H1 (cell line): ENCODE measurements at regions not wholly inside any gene's neighbourhood (a gene's known extent, or its start where the extent isn't known, plus 50 kb on each side); places are given as distances from the start of the nearest gene placed in this dataset.

Experiments
- CTCF ChIA-PET: fragments of 300-600 bp; sonication (Branson Sonifier 250); formaldehyde crosslinking; loops from one replicate; lab custom pipeline; 2021; ENCODE audit not compliant: partially characterized antibody; lab: Charles Lee
- POLR2A ChIA-PET: fragments of 300-600 bp; sonication (Branson Sonifier 250); formaldehyde crosslinking; loops from one replicate; lab custom pipeline; 2021; ENCODE audit warnings: inconsistent platforms; ENCODE audit not compliant: partially characterized antibody; lab: Charles Lee
- DNase-seq, 2 experiments: peaks; one replicate each; pipeline versions ENCODE4 v3.0.0 to v3.0.0-alpha.2; 2010 to 2022; ENCODE audit warnings: low spot score in 2 of 2, low read depth in 1 of 2, mixed read lengths in 1 of 2
- FAIRE-seq: peaks from 2 replicates; lab custom pipeline; 2011; peaks lifted over from hg19 to GRCh38; lab: Jason Lieb, UNC
- H2AFZ ChIP-seq: 2 replicates; pipeline ENCODE4 v1.8.1; 2012; ENCODE audit warnings: low read length, inconsistent platforms
- H2AK5ac ChIP-seq: 2 replicates; pipeline ENCODE4 v1.6.1; 2013; ENCODE audit warnings: low read depth, low read length
- H2BK120ac ChIP-seq: replicated peaks from 2 replicates; pipeline ENCODE3; 2013; ENCODE audit warnings: low read depth, low read length, inconsistent platforms
- H2BK12ac ChIP-seq: 2 replicates; pipeline ENCODE4 v1.6.1; 2013; ENCODE audit warnings: low read depth, low read length
- H2BK15ac ChIP-seq: 2 replicates; pipeline ENCODE4 v1.6.1; 2013; ENCODE audit warnings: low read length
- H2BK20ac ChIP-seq: 2 replicates; pipeline ENCODE4 v1.6.1; 2013; ENCODE audit warnings: low read length
- H2BK5ac ChIP-seq: 2 replicates; pipeline ENCODE4 v1.6.1; 2013; ENCODE audit warnings: low read depth, low read length
- H3K14ac ChIP-seq: 2 replicates; pipeline ENCODE4 v1.6.1; 2013; ENCODE audit warnings: inconsistent platforms; ENCODE audit not compliant: insufficient read length
- H3K18ac ChIP-seq: 2 replicates; pipeline ENCODE4 v1.6.1; 2013; ENCODE audit warnings: low read length; ENCODE audit errors: extremely low read depth
- H3K23ac ChIP-seq: 2 replicates; pipeline ENCODE4 v1.6.1; 2013; ENCODE audit warnings: inconsistent platforms; ENCODE audit not compliant: insufficient read length
- H3K23me2 ChIP-seq: 2 replicates; pipeline ENCODE4 v1.6.1; 2013; ENCODE audit warnings: low read depth, low read length
- H3K27ac ChIP-seq: 2 replicates; pipeline ENCODE4 v1.6.1; 2011; ENCODE audit warnings: low read depth, low read length, inconsistent platforms
- H3K27me3 ChIP-seq, 4 experiments: replicated peaks in 1 of 4; 1 replicate in 1 of 4; 2 replicates in 3 of 4; pipeline versions ENCODE4 v1.6.1 to v1.8.1; 2011 to 2013; ENCODE audit warnings: low read length in 3 of 4, mild to moderate bottlenecking in 3 of 4, inconsistent platforms in 2 of 4, mixed read lengths in 2 of 4, moderate library complexity in 1 of 4; ENCODE audit not compliant: control insufficient read depth in 3 of 4, insufficient read depth in 3 of 4; ENCODE audit errors: extremely low read depth in 1 of 4
- H3K36me3 ChIP-seq, 4 experiments: 2 replicates each; pipeline versions ENCODE4 v1.6.1 to v1.8.1; 2011 to 2013; ENCODE audit warnings: mild to moderate bottlenecking in 4 of 4, low read length in 3 of 4, moderate library complexity in 2 of 4, control low read depth in 1 of 4, inconsistent platforms in 1 of 4; ENCODE audit not compliant: insufficient read depth in 4 of 4, control insufficient read depth in 2 of 4
- H3K4ac ChIP-seq: replicated peaks from 2 replicates; pipeline ENCODE3; 2013; ENCODE audit warnings: low read length, low read depth, mixed read lengths, inconsistent platforms; ENCODE audit not compliant: insufficient read length
- H3K4me1 ChIP-seq, 4 experiments: replicated peaks in 1 of 4; 1 replicate in 1 of 4; 2 replicates in 3 of 4; pipeline versions ENCODE4 v1.6.1 to v1.8.1; 2011 to 2013; ENCODE audit warnings: low read length in 3 of 4, inconsistent platforms in 2 of 4, mixed read lengths in 1 of 4; ENCODE audit not compliant: insufficient read depth in 4 of 4, control insufficient read depth in 3 of 4
- H3K4me2 ChIP-seq, 2 experiments: 2 replicates each; pipeline versions ENCODE4 v1.6.1 to v1.8.1; 2011 to 2013; ENCODE audit warnings: low read depth in 2 of 2, low read length in 2 of 2, control low read depth in 1 of 2, inconsistent platforms in 1 of 2, mild to moderate bottlenecking in 1 of 2; ENCODE audit not compliant: insufficient read depth in 1 of 2
- H3K4me3 ChIP-seq, 4 experiments: fragments of 200-600, 300-600 bp in 1 of 4; sonication (generic), shearing (Covaris generic), sonication (Bioruptor Twin) in 1 of 4; 2 replicates each; pipeline versions ENCODE4 v1.5.1 to v1.8.1; 2011 to 2016; ENCODE audit warnings: low read length in 4 of 4, low read depth in 3 of 4, control low read depth in 2 of 4, inconsistent platforms in 2 of 4, mild to moderate bottlenecking in 2 of 4, mixed read lengths in 1 of 4, moderate library complexity in 1 of 4; ENCODE audit not compliant: insufficient read depth in 2 of 4; ENCODE audit errors: extremely low read depth in 1 of 4
- H3K56ac ChIP-seq: replicated peaks from 2 replicates; pipeline ENCODE3; 2013; ENCODE audit warnings: low read depth, mild to moderate bottlenecking, mixed read lengths, low read length, inconsistent platforms; ENCODE audit not compliant: insufficient read length
- H3K79me1 ChIP-seq: 2 replicates; pipeline ENCODE4 v1.6.1; 2013; ENCODE audit warnings: low read depth, low read length, control low read depth
- H3K79me2 ChIP-seq, 2 experiments: 2 replicates each; pipeline versions ENCODE4 v1.6.1 to v1.8.1; 2012 to 2013; ENCODE audit warnings: low read length in 2 of 2, mild to moderate bottlenecking in 2 of 2, inconsistent platforms in 1 of 2; ENCODE audit not compliant: insufficient read depth in 2 of 2, control insufficient read depth in 1 of 2
- H3K9ac ChIP-seq, 4 experiments: replicated peaks in 1 of 4; 1 replicate in 1 of 4; 2 replicates in 3 of 4; pipeline versions ENCODE4 v1.6.1 to v1.8.1; 2011 to 2013; ENCODE audit warnings: low read depth in 3 of 4, low read length in 3 of 4, control low read depth in 2 of 4, mild to moderate bottlenecking in 2 of 4, moderate library complexity in 2 of 4, inconsistent platforms in 1 of 4; ENCODE audit errors: extremely low read depth in 1 of 4
- H3K9me3 ChIP-seq, 2 experiments: 2 replicates each; pipeline versions ENCODE4 v1.6.1 to v1.8.1; 2012 to 2013; ENCODE audit warnings: mild to moderate bottlenecking in 2 of 2, moderate library complexity in 2 of 2, control low read depth in 1 of 2, inconsistent platforms in 1 of 2, low read depth in 1 of 2, low read length in 1 of 2, mixed read lengths in 1 of 2; ENCODE audit not compliant: insufficient read depth in 2 of 2
- H4K20me1 ChIP-seq, 2 experiments: replicated peaks in 1 of 2; 2 replicates each; pipeline versions ENCODE3 to v1.8.1; 2011 to 2013; ENCODE audit warnings: inconsistent platforms in 2 of 2, low read length in 2 of 2, mild to moderate bottlenecking in 1 of 2; ENCODE audit not compliant: insufficient read depth in 2 of 2, control insufficient read depth in 1 of 2
- H4K5ac ChIP-seq: 2 replicates; pipeline ENCODE4 v1.6.1; 2013; ENCODE audit warnings: low read length, low read depth, mixed read lengths, inconsistent platforms; ENCODE audit not compliant: insufficient read length
- H4K8ac ChIP-seq: 2 replicates; pipeline ENCODE4 v1.8.0; 2013; ENCODE audit warnings: mild to moderate bottlenecking, moderate library complexity, low read length, inconsistent platforms; ENCODE audit not compliant: insufficient read depth; ENCODE audit errors: extremely low read depth
- H4K91ac ChIP-seq: replicated peaks from 2 replicates; pipeline ENCODE3; 2013; ENCODE audit warnings: low read length, mixed read lengths, inconsistent platforms; ENCODE audit not compliant: insufficient read length
- RAD21 ChIP-seq, 2 experiments: IDR thresholded peaks in 1 of 2; conservative IDR thresholded peaks in 1 of 2; 2 replicates each; pipeline ENCODE4 v1.6.1; 2011; ENCODE audit warnings: low read depth in 2 of 2, low read length in 2 of 2, improper control_type of control experiment in 1 of 2, inconsistent platforms in 1 of 2, mild to moderate bottlenecking in 1 of 2, moderate library complexity in 1 of 2
- TCF12 ChIP-seq: IDR thresholded peaks from 2 replicates; pipeline ENCODE4 v1.6.1; 2011; ENCODE audit warnings: low read depth, mild to moderate bottlenecking, low read length
- WGBS, 2 experiments: shearing (Covaris generic) in 1 of 2; methylation state at CpG; one replicate each; pipeline versions ENCODE4 v1.1.6 to v1.1.7; 2013 to 2015; ENCODE audit warnings: low lambda C conversion rate in 2 of 2, mixed read lengths in 2 of 2, inconsistent platforms in 1 of 2, low coverage in 1 of 2, missing lambda C conversion rate in 1 of 2; ENCODE audit not compliant: insufficient replicate concordance in 2 of 2, insufficient coverage in 1 of 2, insufficient read length in 1 of 2; ENCODE audit errors: extremely low coverage in 1 of 2, missing lambda C conversion rate in 1 of 2; 5-methylcytosine and 5-hydroxymethylcytosine counted together
- TF ChIP-seq, protein P1 (sequence below), 3 experiments: IDR thresholded peaks; 1 replicate in 2 of 3; 2 replicates in 1 of 3; pipeline versions ENCODE4 v1.5.1 to v1.6.1; 2011; ENCODE audit warnings: low read length in 3 of 3, mild to moderate bottlenecking in 3 of 3, inconsistent platforms in 2 of 3, low read depth in 1 of 3, moderate library complexity in 1 of 3; ENCODE audit not compliant: insufficient read depth in 1 of 3; ENCODE audit errors: control extremely low read depth in 1 of 3

DNA sequence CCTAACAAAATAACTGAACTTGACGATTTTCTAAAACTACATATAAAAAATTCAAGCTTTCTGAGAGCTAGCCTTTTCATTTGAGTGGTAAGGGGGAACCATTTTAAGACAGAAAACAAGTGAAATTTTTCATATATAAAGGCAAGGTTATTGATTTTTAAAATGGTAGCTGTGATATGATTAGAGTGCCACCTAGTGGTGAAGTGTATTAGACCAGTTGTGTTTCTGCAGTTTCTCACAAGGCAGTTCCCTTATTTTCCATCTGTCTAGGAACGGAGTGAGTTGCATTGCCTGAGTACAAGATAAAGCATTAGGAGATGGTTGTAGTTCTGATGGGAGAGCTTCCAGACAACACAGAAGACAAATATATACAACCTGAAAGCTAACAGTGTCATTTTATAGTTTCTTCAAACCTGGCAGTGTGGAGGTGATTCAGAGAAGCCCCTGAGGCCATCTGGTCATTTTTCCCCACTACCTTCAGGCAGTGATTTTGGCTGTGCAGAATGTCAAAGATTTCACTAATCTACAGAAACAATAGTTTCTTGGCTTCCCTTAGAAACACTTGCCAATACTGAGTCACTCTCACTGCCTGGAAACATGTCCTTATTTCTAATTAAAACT lies 180.8 kb downstream of the C12orf50 start:
- Histone ChIP-seq H3K27me3 (no peaks in the 10 kb centered on the region), H3K4me2 (no peak overlapping the region), H3K36me3 (no peaks in the 10 kb centered on the region), H3K18ac (no peak overlapping the region), H3K4ac (no peak overlapping the region), H2AK5ac (no peak overlapping the region), H4K5ac (no peak overlapping the region), H3K4me3 (no peak overlapping the region), H3K9ac (no peak overlapping the region), H2BK120ac (no peak overlapping the region), H3K9me3 (no peaks in the 10 kb centered on the region), H3K56ac (no peak overlapping the region), H3K23ac (no peak overlapping the region), H3K4me1 (peaks cover 0 to 6% (median 2%) of the 10 kb centered on the region in 4 experiments; a peak in 2 of 7 replicates), H2BK15ac (no peak overlapping the region), H2BK12ac (no peak overlapping the region), H3K27ac (no peak overlapping the region), H2BK20ac (no peak overlapping the region), H4K91ac (no peak overlapping the region), H3K23me2 (no peaks in the 10 kb centered on the region), H2BK5ac (no peak overlapping the region), H4K20me1 (no peaks in the 10 kb centered on the region), H2AFZ (peak overlapping the region; percentile 86; the same call in 1 of the 2 replicates), H4K8ac (no peak overlapping the region), H3K79me2 (no peaks in the 10 kb centered on the region), H3K79me1 (no peaks in the 10 kb centered on the region), H3K14ac (no peak overlapping the region)
- FAIRE-seq (no peak), DNase-seq (no peak)
- TF ChIP-seq RAD21 (IDR thresholded peaks at IDR 0.05 in 1 of 2, conservative IDR thresholded peaks at IDR 0.05 in 1 of 2; ENCODE audit: low read depth in 2 of 2, low read length in 2 of 2) = peak; percentile 84 to 87
- TF ChIP-seq, protein P1, sequence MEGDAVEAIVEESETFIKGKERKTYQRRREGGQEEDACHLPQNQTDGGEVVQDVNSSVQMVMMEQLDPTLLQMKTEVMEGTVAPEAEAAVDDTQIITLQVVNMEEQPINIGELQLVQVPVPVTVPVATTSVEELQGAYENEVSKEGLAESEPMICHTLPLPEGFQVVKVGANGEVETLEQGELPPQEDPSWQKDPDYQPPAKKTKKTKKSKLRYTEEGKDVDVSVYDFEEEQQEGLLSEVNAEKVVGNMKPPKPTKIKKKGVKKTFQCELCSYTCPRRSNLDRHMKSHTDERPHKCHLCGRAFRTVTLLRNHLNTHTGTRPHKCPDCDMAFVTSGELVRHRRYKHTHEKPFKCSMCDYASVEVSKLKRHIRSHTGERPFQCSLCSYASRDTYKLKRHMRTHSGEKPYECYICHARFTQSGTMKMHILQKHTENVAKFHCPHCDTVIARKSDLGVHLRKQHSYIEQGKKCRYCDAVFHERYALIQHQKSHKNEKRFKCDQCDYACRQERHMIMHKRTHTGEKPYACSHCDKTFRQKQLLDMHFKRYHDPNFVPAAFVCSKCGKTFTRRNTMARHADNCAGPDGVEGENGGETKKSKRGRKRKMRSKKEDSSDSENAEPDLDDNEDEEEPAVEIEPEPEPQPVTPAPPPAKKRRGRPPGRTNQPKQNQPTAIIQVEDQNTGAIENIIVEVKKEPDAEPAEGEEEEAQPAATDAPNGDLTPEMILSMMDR (IDR thresholded peaks at IDR 0.05; ENCODE audit: control extremely low read depth in 1 of 3, insufficient read depth in 1 of 3, low read depth in 1 of 3, low read length in 3 of 3) = peak in 2 of 3 experiments; percentile 55 to 59; a peak in 3 of 4 replicates
- no peak for TF ChIP-seq TCF12
- ChIA-PET POLR2A (no interaction called here), CTCF (interaction anchor here (0.7 to 2.5 kb wide), 22 partner anchors 9 to 899 kb away, joined by 3 to 8 read pairs (median 3); no protein-coding TSS in a partner anchor)
- WGBS, 2 experiments = 46% methylated on average over 2 of the region's 2 CpGs; no CpG with 5 or more reads in 1 of the 2 experiments
